SIG-M5 treated with dmso at 0.1 percent for 504 hours (cell line): ENCODE measurements at regions not wholly inside any gene's neighbourhood (a gene's known extent, or its start where the extent isn't known, plus 50 kb on each side); places are given as distances from the start of the nearest gene placed in this dataset.

Source experiments
- DNase-seq: peaks from one replicate; lab custom pipeline; 2025; ENCODE audit not compliant: unreplicated experiment; lab: John Stamatoyannopoulos, UW

DNA sequence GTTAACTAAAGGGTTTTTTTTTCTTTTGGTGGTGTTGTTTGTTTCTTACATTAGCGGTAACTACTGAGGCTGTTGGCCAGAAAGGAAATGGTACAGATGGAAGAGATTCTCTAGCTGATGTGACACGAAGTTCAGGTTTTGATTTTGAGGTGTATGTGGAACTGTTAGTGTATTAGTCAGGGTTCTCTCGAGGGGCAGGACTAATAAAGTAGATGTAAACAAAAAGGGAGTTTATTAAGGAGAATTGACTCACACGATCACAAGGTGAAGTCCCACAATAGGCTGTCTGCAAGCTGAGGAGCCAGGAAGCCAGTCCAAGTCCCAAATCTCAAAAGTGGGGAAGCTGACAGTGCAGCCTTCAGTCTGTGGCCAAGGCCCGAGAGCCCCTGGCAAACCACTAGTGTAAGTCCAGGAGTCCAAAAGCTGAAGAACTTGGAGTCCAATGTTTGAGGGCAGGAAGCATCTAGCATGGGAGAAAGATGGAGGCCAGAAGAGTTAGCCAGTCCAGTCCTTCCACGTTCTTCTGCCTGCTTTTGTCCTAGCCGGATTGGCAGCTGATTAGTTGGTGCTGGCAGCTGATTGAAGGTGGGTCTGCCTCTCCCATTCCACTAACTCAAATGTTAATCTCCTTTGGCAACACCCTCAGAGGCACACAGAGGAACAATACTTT lies 577.6 kb downstream of the EFNB2 start:
- DNase-seq, result no peak

DNA sequence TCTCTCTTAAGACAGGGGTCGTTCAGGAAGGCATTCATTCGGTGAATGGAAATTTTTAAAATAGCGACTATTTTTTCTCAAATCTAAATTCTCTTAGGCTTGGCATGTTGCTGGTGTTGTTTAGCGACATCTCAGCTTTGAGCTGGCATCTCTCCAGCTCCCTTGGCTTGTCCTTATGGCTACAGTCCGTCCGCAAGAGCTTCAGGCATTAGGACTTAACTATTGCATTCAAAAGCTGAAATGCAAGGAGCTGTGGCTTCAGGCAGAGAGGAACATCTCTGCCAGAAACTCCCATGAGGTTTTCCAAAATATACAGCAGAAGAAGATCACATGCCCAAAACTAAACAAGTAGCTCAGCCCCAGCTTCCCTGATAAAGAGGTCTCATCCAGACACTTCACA lies 578.5 kb downstream of the EFNB2 start:
- no peak for DNase-seq

DNA sequence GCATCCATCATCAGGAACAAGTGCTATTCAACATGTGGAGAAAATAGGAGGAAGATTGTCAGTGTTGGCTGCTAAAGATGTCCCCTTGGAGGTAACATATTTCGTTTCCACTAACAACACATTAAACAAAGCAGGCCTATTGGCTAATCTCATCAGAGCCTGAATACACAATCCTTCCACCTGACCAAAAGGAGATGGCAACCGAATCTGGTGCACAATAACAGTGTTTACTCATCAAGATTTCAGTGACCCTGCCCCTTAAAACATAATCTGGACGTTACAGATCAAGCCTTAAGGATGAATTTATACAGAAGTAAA lies 582.5 kb downstream of the EFNB2 start:
- DNase-seq, result no peak

DNA sequence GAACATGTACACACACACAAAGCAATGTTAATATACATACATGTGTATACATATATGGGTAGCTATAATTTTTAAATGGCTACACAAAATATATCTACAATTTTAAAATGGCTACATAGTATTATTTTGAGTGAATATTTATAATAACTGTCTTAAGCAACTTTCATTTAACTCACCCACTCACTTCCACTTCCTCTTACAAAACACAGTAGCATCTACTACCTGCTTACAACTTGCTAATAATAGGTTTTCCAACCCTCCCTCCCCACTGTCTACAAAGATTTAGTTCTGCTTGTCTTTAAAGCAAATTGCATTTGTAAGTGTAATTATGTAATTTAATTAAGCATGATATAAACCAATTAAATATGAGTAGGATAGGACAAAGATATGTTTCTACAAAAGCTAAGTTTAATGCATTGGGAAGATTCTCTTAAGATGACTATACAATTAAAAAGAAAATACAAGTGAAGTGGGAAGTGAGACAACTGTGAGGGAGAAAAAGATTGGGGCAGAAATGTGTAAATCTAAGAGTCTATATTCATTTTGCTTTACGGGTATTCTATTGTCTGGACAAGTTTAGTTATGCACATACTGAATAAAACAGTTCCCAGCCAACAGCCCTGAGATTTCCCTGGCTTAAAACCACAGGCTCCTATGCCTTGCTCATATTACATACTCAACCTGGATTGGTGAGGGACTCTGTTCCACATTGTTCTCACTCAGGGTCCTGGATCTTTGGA lies 583.1 kb downstream of the EFNB2 start:
- no peak for DNase-seq

DNA sequence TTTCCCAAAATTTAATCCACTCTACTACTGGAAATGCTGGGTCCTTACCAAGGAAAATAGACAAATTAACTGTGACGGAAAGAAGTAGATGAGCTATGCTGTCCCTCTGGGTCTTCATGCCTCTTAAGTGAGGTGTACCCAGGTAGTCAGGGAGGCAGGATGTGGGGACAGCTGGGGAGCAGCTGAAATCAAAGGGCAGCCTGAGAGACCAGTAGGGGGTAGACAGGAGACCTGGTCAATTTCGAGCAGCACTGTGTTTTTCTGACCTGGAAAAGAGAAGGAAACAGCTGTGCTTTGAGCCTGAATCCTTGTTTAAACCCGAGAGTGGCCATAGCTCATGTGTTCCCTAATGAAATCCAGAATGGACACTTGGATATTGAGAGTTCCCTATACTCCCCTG lies 587.3 kb downstream of the EFNB2 start:
- no peak for DNase-seq

DNA sequence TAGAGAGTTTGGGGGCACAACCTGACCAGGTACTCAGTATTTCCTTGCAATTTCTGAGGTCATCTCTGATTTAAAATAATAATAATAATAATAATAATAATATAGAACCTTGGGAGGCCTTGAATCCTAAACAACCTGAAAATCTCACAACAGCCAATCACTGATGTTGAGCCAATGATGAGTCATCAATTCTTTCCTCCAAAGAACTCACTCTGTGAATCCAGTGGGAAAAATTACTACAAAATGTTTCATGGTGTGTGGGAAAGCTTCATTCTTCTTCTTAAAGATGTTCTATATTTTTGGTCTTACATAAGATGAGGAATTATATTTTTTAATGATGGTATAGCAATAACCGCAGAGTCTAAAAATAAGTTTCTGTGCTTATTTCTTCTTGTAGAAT lies 594.6 kb downstream of the EFNB2 start:
- DNase-seq, result no peak

DNA sequence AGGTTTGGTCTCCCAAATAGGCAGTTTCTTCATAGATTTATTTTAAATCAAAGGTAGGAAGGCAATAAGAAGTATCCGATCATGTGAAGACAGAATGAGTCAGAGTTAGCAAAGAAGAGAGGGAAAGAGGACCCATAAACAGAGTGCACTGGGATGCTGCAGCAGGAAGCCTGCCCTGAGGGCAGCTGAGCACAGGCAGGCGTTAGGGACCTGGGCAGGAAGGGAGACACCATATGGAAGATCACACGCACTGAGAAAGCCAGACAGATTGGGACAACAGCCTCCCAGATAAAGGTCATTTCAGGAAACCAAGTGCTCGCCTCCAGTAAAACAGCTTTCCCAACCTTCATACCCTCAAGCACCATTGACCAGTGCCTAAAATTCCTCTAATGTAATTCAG lies 598.0 kb downstream of the EFNB2 start:
- no peak for DNase-seq

DNA sequence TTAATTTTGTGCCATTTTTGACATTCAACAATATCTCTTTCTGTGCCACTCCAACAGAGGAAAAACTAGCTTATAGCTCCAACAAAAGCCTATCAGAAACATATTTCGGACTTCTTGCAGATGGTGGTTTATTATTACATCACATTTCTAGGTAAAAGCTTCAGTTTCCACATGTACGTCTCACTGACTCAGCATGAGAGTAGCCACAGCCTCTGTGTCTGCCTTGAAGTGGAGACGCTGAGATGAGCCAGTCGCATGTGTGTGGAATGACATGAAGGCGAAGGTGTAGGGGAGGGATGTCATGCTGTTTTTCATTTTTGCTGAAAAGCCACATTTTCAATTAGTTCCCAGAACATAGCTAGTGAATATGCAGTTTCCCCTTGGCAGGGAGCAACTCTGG lies 598.6 kb downstream of the EFNB2 start:
- DNase-seq, result no peak

DNA sequence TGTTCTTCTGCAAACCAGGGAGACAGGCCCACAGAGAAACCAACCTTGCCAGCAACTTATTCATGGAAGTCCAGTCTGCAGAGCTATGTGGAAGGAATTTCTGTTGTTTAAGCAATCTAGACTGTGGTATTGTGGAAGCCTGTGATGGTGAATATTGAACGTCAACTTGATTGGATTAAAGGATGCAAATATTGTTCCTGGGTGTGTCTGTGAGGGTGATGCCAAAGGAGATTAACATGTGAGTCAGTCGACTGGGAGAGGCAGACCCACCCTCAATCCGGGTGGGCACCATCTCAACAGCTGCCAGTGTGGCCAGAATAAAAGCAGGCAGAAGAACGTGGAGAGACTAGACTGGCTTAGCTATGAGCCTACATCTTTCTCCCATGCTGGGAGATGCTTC lies 606.0 kb downstream of the EFNB2 start:
- no peak for DNase-seq

DNA sequence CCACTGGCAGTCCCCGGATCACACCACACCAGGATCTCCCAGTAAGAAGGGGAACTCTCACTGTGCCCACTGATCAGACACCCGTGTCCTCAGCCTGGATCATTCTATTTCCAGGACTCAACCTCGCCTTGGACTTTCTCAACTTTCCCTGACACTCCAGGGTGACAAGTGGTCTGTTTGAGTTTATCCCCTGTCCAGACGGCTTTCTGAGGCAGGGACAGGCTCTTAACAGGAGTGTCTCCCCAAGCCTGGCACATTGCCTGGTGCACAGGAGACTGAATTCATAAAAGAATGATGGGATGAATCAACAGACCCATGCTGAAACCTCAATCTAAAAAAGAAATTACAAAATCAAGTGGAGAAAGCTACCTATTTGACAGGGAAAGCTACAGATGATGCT lies 606.6 kb downstream of the EFNB2 start:
- no peak for DNase-seq

DNA sequence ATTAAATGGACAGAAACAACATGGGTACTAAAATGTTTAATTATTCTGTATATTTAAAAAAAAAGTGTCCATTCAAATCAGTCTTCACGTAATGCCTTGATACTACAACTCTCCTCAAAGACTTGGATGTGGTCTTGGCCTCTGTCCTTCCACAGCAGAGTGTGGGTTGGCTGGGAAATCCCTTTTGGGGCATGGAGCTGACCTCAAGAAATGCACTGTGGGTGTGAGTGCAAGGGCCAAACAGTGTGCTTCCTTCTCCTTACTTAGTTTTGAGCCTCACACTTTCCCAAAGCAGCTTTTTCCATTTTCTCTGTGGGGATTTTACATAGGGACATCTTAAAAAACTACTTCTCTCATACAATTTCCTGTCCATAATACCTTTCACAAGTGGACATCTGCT lies 607.4 kb downstream of the EFNB2 start:
- no peak for DNase-seq

DNA sequence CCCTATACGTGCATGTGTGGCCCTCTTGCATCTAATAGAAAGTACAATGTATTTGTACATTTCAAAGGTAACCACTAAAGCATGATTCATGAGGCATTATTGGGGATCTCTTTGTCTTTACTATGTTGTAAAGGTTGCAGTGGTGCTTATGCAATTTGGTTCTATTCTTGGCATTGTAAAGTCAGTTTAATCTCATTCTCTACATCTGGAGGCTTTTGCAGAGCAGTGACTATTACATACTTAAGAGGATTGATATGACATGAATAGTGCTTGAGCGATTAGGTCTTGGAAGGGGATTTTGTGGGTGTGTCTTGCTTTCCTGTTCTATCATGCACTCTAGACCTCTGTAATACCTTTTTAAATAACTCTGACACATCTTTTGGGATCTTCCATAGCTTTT lies 610.0 kb downstream of the EFNB2 start:
- peak; percentile 44 for DNase-seq

DNA sequence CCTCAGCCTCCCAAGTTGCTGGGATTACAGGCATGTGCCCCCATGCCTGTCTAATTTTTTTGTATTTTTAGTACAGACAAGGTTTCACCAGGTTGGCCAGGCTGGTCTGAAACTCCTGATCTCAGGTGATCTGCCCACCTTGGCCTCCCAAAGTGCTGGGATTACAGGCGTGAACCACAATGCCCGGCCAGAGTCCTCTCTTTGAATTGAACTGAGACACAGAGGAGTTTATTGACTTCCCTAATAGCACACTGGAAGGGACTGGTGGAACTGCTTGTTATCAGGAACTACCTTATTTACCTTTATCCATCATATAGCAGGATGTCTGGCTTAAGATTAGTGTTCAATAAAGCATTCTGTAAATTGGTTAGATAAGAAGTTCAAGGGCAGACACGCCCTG lies 613.8 kb downstream of the EFNB2 start:
- DNase-seq, result no peak

DNA sequence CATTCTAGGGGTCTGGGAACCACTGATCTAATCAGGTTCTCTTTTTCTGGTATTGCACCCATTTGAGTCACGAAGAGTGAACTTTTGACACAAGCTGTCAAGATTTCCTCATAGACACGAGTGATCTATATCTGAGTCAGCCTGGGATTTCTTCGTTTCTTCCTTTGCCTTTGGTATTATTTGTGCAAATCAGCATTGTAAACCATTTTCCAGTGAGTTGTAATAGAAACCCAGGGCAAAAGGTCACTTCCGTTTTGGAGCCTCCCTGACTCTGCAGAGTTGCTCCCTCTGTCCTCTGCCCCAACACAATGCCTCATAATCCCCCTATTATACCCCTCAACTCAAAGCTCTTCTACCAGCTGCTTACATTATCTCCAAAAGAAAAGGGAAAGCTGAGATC lies 615.1 kb downstream of the EFNB2 start:
- DNase-seq, result peak; percentile 91

DNA sequence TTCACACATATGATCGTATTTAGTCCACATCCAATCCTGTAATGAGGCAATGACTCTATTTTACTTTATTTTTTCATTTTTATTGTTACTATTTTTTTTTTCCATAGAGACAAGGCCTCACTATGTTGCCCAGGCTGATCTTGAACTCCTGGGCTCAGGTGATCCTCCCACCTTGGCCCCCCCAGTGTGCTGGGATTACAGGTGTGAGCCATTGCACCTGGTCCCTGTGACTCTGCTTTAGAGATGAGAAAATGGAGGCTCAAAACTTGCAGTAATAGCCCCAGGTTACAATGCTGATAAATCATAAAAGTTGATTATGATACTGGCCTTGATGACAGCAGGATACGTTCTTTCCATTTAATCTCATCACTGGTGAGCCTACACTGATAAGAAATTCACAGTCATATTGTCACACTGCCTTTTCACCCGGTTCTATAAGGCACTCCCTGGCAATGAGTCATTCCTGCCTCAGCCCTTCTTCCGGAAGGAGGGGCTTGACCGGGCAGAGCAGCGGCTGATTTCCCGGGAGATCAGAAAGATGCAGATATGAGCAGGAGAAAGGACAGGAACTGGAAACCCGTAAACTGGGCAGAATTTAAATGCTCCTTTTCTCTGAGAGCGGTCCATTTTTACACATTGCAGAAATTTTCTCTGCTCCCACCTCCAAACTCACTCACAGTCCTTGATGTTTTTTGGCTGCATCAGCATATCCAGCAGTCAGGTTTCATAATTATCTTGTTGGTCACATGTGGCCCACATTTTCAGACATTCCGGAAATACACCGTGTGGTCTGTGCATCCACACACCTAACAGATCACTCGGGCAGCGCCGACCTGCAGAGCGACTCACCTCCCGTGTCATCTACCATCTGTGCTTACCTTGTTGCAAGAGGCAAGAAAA lies 616.4 kb downstream of the EFNB2 start:
- DNase-seq, result no peak

DNA sequence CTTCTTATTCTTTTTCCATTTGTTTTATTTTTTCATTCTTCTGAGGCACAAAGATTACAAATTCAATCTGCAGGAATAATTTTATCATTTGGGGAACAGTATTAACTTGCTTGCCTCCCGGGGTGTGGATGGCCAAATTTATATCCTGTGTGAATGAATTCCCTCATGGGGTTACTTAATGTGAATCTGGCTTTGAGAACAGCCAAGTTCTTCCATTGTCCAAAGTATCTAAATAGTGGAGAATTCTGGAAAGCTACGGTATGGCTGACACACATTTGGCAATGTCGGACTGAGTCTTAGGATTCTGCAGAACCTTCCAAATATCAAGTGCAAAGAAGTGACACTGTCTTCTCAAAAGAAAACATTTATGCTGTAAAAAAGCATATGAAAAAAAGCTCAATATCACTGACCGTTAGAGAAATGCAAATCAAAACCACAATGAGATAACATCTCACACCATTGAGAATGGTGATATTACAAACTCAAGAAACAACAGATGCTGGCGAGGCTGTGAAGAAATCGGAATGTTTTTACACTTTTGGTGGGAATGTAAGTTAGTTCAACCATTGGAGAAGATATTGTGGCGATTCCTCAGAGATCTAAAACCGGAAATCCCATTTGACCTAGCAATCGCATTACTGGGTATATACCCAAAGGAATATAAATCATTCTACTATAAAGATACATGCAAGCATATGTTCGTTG lies 620.2 kb downstream of the EFNB2 start:
- no peak for DNase-seq

DNA sequence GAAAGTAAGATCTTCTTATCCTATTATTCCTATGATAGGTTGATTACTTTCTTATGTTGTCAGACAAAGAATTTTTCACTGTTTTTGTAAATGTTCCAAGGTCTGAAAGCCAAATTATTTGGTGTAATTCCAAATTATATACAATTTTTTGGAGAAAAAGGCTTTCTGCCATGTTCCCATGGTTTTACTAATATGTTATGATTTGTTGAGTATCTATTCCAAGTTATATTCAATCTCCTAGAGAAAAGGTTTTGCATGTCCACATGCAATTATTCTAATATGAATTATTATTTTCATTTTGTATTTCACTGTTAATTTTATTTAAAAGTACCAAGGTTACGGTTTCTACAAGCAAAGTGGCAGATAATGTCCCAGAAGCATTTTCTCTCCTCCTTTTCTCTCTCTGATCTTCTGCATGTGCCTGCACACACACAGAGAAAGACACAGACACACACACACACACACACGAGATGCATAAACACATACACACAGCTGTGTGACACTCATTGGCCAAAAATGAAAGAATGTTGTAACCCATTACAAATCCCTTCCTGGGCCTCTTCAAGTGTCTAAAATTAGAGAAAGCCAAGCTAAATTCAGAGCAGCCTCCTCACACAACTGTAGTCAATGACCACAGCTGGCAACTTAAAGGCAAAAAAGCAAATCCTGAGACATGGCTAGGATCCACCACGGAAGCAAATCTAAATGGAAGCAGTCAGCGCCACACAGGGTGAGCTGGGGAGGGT lies 621.0 kb downstream of the EFNB2 start:
- peak; percentile 30 for DNase-seq

DNA sequence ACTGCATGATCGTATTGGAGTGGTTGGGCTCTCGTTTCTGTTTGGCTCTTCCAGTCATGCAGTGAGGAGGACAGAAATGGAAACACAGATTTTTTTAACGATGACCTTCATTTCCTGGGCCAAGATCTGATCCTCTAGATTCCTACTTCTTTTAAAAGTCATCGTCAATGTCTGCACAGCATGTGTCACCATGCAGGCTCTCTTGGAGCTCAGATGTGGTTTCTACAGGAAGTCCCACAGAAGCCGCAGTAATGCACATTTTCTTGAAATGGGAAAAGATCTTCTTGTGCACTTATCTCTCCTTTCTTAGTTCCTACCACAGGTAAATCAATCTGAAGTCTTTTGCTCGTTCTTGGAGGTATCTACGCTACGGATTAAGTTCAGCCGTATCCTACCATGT lies 626.9 kb downstream of the EFNB2 start:
- no peak for DNase-seq

DNA sequence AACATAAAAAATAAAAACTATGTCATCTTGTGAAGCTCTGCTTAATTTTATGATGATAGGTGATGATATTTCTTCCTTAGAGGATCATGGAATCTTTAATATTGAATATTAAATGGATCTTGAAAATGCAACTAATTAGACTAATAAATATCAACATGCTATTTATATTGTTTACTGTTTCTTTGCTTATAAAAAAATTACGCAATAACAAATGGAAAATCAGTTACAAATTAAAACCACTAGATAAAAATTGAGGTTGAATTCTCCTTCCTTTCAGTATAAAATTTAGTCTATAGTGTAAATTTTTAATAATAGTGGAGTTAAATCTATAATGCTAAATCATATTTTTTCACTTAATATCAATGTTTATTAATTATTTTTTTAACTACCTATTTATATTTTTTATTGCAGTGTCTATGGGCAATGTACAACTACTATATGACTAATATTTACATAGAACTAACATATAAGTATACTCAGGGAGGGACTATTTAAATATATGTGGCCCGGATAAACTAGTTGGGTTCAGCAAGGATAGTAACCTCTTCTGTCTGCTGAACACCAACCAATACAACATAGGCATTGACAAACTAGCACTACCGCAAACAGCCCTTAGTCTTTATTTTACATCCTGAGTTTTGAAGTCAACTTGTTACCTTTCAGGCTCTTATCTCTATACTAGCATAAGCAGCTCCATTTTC lies 628.0 kb downstream of the EFNB2 start:
- no peak for DNase-seq

DNA sequence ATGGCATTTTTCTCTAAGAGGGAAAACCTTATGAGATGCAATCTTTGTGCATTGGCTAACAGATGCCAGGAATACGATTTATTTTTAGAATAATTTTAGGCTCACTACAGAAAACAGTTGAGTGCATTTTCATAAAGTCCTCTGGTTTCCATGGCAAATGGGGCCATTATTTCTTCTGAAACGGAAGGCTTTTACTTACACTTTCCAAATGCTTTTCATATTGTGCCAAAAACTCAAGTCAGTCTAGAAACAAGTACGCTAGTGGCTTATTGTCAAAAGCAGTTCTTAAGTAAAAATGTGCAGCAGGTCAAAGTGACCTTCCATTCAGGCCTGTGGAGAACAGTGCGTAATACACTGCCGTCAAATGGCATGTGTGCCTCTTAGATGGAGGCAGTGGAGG lies 628.7 kb downstream of the EFNB2 start:
- DNase-seq, result no peak
